GM18858 (cell line): ENCODE measurements at regions not wholly inside any gene's neighbourhood (a gene's known extent, or its start where the extent isn't known, plus 50 kb on each side); places are given as distances from the start of the nearest gene placed in this dataset.
"Not testable (repeated sequence)": the region's sequence is repeated elsewhere in the genome, so short reads cannot be mapped to it uniquely, and the experiment has no call there.

Experiments used
- ATAC-seq: cut with Tn5 transposase; IDR thresholded peaks from one replicate; pipeline ENCODE4 v1.9.1; 2021; ENCODE audit not compliant: unreplicated experiment

- ATAC-seq = no peak
Observed at GRCh38 chr12:17695495-17695894, 394.5 kb downstream of the RERGL start.

DNA sequence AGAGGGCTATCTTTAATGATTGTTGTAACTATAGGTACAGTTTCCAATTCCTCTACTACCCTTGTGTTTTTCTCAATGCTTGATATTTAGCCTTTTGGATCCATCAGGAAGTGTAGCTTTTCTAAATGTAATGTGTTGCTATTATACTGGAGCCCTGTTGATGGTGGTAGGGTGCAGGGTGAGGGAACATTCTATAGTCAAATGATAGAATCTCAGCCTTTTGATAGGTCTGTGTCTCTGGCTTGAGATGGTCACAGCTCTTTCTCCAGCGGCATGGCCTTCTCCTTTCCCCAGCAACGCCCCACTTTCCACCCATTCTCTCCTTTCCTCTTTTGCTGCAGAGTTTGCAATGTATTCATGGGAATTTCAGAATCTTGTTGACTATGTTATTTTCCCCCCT is 398.6 kb downstream of the RERGL start:
- no peak for ATAC-seq

- no peak for ATAC-seq
Observed at GRCh38 chr12:17680220-17680619, 409.8 kb downstream of the RERGL start.

GRCh38 chr12:17666641-17667324 is 423.2 kb downstream of the RERGL start:
- no peak for ATAC-seq

- ATAC-seq = no peak
Observed at GRCh38 chr12:17665839-17666238, 424.2 kb downstream of the RERGL start.

DNA sequence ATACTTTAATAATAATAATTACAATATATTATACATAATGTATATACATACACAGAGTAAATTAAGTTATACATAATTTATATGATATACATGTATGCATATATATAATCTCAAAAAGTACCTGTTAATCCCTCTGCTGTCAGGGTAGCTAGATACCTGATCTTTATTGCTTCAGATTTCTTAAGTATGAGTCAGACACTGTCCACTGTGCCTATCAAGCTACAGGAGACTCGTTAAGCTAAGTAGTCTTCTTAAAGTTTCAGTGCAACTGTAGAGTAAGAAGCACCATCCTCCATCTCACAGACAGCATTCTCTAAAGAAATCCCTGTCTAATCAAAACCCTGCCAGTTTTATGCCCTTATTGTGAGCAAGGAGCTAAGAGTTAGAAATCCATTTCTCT is 428.7 kb downstream of the RERGL start:
- no peak for ATAC-seq

DNA sequence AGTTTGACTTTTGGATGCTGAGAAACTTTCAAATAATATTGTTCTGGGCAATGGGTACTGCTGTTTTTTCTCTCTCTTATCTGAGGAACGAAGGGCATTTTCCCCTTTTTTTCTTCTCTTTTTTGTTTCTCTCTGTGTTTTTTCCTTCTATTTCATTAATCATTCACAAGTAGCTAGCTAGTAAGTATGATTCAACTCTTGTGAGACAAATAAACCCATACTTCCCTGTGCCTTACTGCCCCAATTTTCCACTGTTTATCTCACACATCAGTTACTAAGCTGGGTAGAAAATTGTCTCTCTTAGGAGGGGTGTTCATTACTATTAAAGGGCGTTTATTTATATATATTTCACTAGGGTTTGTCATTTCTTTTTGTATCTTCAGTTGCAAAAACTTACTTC is 437.6 kb downstream of the RERGL start:
- no peak for ATAC-seq

DNA sequence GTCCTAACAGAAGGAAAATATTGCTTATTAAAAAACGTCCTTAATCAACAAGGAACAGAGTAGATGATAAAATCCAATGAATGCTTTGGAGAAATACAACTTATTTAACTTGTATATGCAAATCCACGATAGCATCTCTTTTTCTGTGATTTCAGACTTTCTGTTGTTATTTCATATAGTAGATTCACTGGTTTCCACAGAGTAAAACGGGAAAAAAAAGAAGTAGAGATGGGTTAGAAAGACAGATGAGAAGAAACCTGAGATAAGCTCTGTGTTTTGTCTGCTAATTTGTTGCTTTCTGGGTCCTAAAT is 447.7 kb downstream of the RERGL start:
- no peak for ATAC-seq

DNA sequence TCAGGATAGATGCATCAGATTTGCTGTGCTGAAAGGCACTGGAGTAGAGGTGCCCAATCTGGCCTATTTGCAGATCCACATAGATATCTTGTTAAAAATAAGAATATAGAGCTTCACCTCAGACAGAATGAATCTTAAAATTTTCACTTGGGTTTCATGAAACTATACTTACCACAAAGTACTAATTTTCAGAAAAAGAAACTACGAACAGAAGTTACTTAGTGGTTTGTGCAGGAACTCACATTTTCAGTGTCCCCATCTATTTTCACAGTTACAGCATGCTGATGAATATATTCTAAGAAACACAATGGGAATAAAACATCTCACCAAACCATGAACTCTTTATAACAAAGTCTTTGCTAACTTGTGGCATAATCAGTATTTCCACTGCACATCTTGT is 449.4 kb downstream of the RERGL start:
- no peak for ATAC-seq

DNA sequence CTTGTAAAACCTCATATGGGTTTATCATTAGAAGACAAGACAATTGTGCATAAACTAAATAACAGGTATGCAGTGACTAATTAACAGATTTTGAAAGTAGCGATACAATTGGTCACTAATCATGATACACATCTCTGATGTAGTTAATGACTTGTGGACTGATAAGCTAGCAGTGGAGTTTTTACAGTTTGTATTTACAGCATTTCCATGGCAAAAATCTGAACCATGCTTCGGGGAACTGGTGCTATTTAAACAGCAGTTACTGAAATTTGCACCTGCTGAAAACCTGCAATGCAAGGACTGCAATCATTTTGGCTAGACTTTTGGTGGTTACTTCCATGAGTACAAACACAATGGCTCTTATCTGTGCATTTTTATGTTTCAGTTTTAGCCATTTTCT is 471.2 kb downstream of the RERGL start:
- ATAC-seq = no peak

DNA sequence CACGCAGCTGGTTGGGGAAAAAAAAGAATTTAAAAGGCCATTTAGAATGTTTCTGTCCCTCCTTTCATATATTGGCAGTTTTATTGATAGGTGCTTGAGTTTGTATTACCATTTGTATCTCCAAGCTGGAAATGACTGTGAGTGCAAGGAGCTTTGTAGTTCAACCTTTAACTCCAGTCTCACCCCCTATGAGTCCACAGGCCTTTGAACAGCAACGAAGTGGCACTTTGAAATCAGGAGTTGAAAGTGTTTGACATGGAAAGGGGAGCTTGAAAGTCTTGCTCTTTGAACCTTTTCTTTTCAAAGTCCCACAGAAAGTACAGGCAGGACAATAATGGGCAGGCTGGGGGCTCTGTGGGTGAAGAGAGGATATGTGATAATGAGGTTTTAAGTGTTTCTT is 480.3 kb downstream of the RERGL start:
- ATAC-seq = no peak

DNA sequence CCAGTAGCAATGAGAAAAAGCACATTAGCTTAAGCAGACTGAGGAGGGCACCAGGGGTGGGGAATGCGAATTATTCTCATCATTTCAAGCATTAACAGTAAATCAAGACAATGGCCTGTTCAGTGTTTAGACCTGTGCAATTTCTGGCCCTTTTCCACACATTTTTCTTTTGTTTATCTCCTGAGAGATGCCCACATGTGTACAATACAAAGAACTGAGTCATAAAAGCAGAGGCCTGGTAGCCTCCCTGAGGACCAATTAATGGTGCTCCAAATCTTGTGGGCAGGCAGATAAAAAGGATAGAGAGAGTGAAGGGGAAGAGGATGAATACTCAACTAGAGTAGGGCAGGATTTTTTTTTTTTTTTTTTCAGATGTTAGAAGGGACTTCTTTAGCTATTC is 480.8 kb downstream of the RERGL start:
- no peak for ATAC-seq

- no peak for ATAC-seq
Observed at GRCh38 chr12:17595111-17595510, 494.9 kb downstream of the RERGL start.

GRCh38 chr12:17593715-17594406 is 496.1 kb downstream of the RERGL start:
- ATAC-seq = no peak

- ATAC-seq = no peak
Observed at GRCh38 chr12:17592472-17592871, 497.5 kb downstream of the RERGL start.

- ATAC-seq = no peak
Observed at GRCh38 chr12:17591005-17591681, 498.9 kb downstream of the RERGL start.

GRCh38 chr12:17588968-17589367 is 501.0 kb downstream of the RERGL start:
- no peak for ATAC-seq

- no peak for ATAC-seq
Observed at GRCh38 chr12:17579205-17580026, 510.6 kb downstream of the RERGL start.

GRCh38 chr12:17577405-17577804 is 512.6 kb downstream of the RERGL start:
- no peak for ATAC-seq

- no peak for ATAC-seq
Observed at GRCh38 chr12:17572250-17572649, 517.7 kb downstream of the RERGL start.

GRCh38 chr12:17571047-17571446 is 518.9 kb downstream of the RERGL start:
- ATAC-seq = no peak

GRCh38 chr12:17564630-17565029 is 525.4 kb downstream of the RERGL start:
- not testable (repeated sequence) for ATAC-seq
